HG02642 (cell line): ENCODE measurements at regions not wholly inside any gene's neighbourhood (a gene's known extent, or its start where the extent isn't known, plus 50 kb on each side); places are given as distances from the start of the nearest gene placed in this dataset.

Experiments
- ATAC-seq: cut with Tn5 transposase; IDR thresholded peaks from one replicate; pipeline ENCODE4 v1.9.1; 2021; ENCODE audit warnings: mild to moderate bottlenecking; ENCODE audit not compliant: unreplicated experiment, poor library complexity

DNA sequence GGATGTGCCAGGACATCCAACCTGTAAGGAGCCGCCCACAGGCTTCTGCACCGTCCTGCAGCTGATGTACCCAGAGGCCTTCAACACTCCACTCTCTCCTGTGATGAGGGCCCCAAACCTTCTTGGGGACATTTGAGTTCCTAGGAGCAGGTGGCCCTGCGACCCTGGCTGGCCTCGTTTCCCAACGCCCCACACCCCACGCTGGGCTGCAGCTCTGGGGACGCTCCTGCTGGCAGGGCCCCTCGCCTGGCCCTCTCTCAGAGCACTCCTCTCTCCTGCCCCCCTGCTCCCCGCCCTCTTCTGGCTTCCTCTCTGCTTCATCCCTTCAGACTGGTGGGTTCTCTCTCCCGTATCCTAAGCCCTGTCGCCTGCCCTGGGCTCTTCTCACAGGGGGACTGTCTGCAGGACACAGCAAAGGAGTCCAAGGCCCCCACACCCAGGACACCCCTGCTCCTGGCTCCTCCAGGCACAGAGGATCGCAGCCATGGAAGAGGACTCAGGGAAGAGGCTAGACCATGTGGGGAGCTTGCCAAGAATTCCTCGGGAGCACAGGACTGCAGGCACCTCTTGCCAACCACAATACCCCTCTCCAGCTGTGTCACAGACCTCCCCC lies 541.4 kb downstream of the TCERG1L start:
- ATAC-seq: no peak

DNA sequence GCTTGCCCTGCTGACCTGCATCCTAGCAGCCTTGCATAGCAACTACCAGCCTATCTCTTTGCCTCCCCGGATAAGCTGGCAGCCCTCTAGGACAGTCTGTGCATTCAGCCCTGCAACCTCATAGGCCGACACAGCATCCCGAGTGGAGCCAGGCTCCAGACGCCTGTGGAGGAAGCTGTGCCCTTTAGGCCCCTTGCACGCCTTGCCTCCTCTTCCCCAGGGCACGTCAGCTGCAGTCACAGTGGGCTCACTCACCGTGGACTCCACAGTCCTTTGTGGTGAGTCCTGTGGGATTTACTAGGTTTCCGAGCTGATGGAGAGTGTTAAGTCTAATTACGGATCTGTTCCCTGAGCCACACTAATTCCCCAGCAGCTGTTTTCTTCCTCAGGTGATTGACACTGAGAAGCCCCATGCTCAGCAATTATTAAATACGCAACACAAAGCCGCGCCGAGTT lies 540.0 kb downstream of the TCERG1L start:
- ATAC-seq: no peak

DNA sequence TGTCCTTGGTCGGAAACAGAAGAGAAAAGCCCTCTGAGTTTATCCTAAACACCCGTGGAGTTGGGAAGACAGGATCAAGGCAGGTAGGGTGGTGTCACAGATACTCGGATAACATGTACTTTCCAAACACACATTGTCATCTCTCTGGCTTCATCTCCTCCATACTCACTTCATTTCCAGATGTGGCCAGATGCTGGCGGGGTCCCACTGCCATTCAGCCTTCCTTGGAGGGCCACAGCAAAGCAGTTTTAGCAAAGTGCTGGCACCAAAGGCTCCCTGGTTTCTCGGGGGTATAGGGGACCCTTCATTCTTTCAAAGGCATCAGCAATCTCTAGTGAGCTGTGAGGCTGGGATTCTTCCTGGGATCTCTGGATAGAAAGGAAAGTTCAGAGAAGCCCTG lies 539.5 kb downstream of the TCERG1L start:
- no peak for ATAC-seq

DNA sequence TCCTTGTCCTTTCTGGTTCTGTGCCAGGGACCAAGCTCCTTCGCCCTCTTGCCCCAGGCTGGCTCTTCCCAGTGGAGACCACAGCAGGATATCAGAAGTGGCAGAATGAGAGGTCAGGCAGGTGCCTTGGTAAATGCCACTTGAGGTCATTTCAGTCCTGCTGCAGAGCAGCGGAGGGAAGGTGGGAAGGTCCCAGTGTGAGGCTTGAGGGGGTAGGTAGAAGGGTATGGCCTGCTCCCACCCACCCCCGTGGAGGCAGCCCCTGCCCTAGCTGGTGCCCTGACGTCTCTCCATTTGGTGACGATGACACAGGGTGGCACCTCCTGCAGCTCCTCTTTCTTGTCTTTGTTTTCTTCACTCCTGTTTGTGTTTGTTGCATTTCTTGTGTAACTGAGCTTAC lies 538.8 kb downstream of the TCERG1L start:
- ATAC-seq: no peak

DNA sequence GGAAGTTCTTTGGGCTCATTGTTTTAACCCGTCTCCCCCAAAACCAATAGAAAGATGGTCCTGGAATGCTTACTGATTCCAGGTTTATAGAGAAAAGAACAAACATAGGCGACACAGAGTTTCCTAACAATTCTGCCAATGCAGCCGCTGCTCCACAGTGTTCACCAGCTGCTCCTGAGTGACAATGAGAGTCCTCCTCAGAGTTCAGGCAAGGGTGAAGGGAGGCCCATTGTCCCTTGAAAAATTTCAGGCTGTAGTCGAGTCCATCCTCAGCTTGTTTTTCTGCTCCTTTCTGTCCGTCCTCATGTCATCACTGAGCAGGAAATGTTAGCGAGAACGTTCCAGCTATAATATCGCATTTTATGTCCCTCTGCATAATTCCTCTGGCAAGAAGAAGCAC lies 537.6 kb downstream of the TCERG1L start:
- ATAC-seq: no peak

DNA sequence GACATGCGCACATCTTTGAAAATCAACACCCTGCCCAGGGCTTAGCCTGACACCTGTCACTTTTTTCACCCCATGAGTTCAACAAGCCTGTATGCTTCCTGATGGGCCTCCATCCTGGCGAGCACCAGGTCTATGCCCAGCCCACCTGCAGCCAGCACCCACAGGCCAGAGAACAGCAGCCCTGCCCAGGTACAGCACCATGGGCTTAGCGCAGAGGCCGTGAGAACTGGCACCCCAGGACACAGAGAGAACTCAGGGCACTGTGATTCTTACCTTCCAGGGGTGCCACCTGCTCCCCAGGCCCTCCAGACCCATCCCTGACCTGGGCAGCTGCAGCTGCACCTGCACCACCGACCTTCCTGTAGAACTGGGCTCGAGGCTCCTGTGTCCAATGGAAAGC lies 536.6 kb downstream of the TCERG1L start:
- ATAC-seq: no peak

DNA sequence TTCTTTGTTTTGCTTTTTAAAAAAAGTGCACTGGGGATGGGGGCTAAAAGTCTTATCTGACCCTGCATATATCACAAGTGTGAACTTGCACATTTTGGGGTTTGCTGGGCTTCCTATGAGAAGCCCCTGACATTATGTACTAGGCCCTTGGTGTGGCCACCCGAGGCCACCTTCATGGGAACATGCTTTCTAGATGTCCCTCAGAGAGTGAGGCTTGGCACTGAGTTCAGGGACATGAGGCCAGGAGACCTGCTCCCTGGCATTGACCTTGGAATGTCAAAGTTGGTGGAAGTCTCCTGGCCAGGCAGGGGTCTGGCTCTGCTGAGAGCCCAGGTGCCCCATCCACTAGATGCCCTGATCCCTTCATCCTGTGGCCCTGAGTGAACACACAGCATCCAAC lies 536.2 kb downstream of the TCERG1L start:
- no peak for ATAC-seq

DNA sequence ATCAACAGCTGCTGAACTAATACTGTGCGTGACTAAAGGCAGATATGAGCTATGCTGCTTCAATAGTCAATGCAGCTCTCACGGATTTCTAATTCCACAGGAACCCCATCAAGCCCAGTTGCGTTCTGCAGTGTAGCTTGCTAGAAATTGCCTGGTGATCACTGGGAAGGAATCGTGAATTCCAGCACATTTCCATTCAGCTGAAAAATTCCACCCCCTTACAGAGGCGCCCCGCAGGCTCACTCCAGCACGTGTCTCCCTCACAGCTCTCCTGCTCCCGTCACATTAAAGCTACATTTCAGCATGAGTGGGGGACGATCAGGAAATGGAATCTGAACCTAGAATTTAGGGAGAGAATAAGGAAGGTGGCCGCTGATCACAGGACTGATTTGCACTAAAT lies 534.8 kb downstream of the TCERG1L start:
- no peak for ATAC-seq

DNA sequence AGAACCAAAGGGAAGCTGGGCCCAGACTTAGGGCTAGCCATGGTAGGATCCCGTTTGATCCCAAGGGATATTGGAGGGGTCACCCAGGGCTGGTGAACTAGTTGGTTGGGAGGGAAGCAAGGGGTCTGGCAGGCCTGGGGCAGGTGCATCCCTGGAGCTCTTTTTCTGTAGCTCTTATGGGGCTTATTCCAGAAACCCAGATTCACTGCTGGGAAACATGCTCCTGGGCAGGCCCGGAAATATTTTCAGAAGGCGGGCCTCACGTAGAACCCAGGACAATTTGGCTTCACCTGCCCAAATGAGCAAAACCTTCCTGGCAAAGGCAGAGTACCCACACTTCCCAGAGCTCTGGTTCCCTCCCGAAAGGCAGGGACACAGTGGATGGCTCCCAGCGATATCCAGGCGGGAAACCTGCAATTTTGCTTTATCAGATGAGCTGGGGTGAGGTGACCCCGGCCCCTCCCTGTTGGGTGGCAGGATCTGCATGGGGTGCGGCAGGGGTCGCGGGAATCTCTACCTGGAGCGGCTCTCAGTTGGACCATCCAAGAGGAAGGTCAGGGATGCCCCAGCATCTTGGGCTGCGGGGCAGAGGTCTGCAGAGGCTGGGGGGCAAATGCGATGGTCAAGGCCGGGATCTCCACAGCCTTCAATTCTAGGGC lies 533.9 kb downstream of the TCERG1L start:
- no peak for ATAC-seq

DNA sequence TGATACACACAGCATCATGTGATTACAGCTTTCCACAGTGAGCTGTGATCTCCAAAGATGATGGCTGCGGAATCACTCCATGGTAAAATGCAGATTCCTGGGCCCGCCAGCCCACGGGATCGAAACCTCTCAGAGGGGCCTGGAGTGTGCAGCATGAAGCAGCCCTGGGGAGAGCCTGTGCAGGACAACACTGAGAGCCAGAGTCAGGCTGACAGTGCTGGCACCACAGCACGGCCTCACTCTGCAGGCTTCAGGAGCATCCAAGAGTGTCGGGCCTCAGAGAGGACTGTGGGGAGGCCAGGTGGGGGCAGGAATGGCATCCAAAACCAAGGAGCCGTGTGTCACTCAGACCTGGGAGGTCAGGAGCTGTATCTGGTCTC lies 533.4 kb downstream of the TCERG1L start:
- no peak for ATAC-seq

DNA sequence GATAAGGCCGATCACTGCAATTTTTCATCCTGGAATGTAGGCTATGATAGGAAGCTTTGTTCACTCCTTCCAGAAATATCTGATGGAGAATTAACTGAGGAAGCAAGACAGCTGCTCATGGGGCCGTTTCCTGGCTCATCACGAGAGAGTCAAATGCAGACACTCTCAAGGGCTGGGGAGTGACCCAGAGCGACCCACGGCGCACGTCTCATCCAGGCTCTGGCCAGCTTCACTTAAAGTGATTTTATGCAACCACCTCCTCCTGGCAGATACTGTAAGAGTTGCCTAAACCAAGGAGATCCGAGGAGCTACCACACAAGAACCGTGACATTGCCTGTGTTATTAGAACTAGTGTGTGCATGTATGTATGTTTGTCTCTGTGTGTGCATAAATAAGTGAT lies 530.8 kb downstream of the TCERG1L start:
- no peak for ATAC-seq

DNA sequence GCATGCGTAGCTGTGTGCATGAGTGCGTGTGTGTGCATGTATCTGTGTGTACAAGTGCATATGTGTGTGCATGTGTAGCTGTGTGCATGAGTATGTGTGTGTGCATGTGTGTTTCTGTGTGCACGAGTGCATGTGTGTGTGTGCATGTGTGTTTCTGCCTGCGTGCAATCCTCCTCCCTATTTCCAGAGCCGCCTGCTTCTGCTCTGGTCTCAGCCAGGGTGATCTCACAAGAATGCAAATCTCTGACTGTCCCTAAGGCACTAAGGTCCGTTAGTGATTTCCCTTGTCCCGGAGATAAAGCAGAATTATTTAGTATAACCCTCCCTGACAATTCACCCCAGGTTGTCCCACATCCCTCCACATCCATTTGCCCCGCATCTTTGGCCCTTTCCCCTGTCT lies 530.3 kb downstream of the TCERG1L start:
- no peak for ATAC-seq

DNA sequence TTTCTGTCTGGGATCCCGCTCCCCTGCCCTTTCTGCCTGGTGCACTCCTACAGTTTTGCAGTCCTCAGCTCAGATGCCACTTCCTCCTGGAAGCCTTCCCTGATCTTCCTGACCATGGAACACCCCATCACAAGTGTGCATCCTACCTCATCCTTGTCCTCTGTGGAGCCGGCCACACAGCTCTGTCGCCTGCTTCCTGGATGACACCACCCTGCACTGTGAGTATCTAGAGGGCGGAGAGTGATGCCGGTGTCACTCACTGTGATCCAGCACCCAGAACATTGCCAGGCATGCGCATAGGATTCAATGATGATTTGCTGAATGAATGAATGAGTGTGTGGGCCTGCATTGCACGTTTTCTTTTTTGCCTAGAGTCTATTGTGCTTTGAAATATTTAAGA lies 529.9 kb downstream of the TCERG1L start:
- no peak for ATAC-seq

DNA sequence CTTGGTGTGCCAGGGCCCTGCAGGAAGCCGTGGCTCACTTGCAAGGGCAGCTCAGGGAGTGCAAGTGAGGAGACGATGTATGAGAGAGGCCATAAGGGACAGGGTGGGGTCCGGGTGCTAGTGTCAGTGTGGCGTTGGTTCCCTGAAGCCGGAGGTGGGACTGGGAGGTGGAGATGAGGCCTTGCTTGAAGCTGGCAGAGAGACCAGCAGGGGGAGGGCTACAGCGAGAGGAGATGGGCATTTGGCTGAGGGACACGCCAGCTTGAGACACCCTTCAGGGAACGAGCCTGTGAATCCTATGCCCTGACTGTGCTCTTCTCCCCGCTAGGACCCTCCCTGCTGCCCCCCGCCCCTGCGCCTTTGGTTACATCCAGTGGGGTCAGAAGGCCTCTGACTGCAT lies 529.1 kb downstream of the TCERG1L start:
- ATAC-seq: no peak

DNA sequence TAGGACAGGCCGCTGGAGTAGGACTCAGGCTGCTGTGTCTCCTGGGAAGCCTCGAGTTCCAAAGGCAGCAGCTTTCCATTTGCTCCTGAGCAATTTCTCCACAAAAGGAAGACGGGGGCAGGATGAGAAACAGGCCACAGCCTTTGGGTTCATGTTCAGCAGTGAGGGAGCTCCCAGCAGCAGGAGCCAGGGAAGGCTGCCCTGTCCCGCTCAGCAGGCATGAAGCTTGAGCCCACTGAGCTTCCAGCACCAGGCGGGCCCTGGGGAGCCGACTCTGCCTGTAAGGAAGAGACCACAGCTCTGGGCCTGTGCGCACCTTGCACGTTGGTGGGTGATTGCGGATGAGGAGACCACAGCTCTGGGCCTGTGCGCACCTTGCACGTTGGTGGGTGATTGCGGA lies 527.2 kb downstream of the TCERG1L start:
- no peak for ATAC-seq

DNA sequence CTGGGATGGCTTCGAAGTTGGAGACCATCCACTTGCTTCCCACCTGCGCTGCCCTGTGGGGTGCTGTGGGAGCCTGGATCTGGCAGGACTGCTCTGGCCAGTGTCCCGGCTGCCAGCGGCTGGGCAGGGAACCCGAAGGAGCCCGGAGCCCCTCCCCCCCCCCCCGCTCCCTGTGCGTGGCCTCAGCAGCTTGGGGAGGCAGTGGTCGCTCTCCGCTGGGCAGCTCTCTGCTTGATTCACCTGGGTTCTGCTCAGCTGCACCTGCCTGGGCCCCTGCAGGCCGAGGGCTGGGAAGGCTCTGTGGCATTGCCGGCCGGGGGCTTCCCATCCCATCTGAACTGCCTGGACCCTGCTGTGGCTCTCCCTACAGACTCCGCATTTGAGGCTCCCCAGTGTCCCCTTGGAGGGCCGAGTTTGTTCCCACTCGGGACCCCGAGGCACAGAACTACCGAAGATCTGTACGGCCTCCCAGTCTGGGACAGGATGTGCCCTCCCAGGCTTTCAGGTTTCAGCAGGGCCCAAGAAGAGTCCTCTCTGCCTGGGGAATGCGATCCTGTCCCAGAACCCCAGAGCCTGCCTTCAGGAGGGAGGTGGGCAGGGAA lies 525.1 kb downstream of the TCERG1L start:
- no peak for ATAC-seq

DNA sequence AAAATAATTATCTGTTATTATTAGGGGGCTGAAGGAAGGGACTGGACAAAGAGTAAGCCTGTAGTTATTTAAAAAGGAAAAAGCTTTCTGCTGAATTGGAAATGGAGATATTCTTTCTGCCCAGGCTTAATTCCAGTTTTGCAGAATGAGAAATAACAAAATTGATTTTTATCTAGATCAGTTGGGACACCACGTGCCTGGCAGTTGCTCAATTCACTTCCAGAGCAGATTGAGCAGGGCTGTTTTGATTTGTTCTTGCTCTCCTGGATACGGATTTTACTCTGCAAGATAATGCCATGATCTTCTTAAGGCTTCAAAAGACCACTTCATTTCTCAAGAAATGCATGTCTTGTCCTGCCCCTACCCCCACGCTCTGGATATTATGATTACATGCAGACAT lies 524.3 kb downstream of the TCERG1L start:
- ATAC-seq: no peak

DNA sequence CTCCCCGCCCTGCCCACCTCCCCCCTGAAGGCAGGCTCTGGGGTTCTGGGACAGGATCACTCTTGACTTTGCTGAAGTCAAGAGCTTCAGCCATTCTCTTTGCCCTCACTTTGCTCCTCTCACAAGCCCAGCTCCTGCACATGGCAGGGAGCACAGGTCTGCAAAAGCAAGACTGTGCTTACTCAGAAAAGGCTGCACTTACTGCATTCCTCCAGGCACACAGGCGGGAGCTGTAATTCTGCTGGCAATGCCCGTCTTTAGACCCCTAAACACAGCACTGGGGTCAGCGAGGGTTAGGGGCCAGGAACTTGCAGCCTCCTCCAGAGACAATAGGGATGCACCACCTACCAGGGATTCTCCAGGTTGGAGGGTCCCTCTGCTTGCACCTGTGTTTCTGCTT lies 523.7 kb downstream of the TCERG1L start:
- no peak for ATAC-seq

DNA sequence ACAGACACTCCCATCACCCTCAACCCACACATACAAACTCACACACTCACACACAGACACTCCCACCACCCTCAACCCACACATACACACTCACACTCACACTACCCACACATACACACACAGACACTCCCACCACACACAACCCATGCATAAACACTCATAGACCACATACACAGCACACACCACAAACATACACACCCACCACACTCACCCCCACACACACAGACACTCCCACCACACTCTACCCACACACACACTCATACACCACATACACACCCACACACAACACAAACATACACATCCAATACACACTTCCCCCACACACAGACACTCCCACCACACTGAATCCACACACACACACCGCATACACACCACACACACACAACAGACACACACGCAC lies 521.2 kb downstream of the TCERG1L start:
- ATAC-seq: no peak

DNA sequence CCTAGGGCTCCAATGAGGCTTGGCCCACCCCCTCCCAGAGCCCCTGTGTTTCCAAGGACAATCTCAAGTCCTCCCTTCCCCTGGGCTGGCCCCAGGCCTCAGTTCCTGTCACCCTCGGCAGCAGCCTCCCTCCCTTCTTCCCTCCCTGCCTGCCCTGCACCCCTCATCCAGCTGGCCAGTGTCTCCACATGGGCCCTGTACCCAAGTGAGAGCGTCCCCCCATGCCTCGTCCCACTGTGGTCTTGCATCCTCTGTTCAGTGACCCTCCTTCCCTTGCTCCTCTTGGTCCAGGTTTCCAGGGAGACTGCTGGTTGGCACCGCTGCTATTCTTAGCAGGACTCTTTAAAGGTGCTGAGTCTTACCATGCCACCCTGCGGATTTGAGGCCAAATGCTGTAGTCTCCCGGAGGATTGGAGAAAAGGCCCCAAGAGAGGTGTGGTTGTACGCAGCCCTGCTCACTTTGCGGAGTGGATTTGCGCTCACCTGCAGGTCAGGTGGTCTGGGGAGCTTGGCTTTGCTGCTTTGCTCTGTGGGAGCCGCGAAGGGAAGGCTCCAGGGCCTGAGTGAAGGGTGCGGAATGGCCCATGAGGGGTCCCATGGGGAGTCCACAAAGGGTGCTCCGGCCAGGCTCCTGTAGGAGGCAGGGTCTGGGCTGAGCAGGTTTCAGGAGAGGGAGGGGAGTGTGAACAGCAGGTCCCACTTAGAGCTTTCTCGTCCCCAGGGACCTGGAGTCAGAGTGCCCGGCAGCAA lies 519.2 kb downstream of the TCERG1L start:
- no peak for ATAC-seq

DNA sequence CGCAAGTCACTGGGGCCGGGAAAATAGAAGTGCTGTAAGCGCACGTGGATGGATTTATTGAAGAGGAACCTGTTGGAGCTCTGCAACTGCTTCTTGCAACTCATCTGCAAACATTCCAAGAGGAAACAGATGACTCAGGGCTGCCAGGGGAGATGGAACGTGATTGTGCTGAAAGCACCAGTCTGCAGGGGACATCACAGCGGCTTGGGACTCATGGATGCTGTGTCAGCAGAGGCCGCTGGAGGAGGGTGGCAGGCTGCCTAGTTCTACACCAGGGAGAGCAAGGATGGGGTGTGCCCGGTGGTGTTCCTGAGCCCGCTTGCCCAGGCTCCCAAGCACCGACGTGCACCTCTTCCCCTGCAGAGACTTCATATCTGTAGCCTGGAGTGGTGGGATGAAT lies 515.7 kb downstream of the TCERG1L start:
- no peak for ATAC-seq
